ENCODE measurements at regions not wholly inside any gene's neighbourhood (a gene's known extent, or its start where the extent isn't known, plus 50 kb on each side); places are given as distances from the start of the nearest gene placed in this dataset.

- intact Hi-C loops (cut with micrococcal nuclease): no loop called here
- H3K27ac ChIP-seq (ENCODE audit: low read depth, low read length): no peak overlapping the region
- DNase-seq (ENCODE audit: low read depth, low spot score): no peak
- H3K4me1 ChIP-seq (ENCODE audit: control insufficient read depth in 1 of 2, insufficient read depth in 2 of 2, low read length in 2 of 2): no peaks in the 10 kb centered on the region
- no peaks in the 10 kb centered on the region for H3K79me2 ChIP-seq (ENCODE audit: insufficient read depth, low read length)
- no peak overlapping the region for H2AFZ ChIP-seq (ENCODE audit: low read depth, low read length, poor library complexity, severe bottlenecking)
- ChIA-PET RAD21 (ENCODE audit: low non-redundant PET in 1 of 2, low total read pairs in 2 of 2, uncharacterized antibody in 2 of 2, unreplicated experiment in 2 of 2) (no interaction called here), CTCF (no interaction called here), POLR2A (no interaction called here)
- H3K9me2 ChIP-seq (ENCODE audit: insufficient read depth): no peaks in the 10 kb centered on the region
- ATAC-seq: no peak
- H3K36me3 ChIP-seq (ENCODE audit: control insufficient read depth in 1 of 2, insufficient read depth in 2 of 2, low read length in 2 of 2): no peaks in the 10 kb centered on the region
- H3K4me2 ChIP-seq (ENCODE audit: low read length): no peak overlapping the region
- no TSS peak for BruUV-seq (replicated peaks)
- no peak overlapping the region for H3K9ac ChIP-seq (ENCODE audit: low read length)
- no peaks in the 10 kb centered on the region for H4K20me1 ChIP-seq (ENCODE audit: insufficient read depth)
- TF ChIP-seq FOSL1 (IDR thresholded peaks at IDR 0.05; ENCODE audit: low read depth) (no peak), ZBTB33 (IDR thresholded peaks at IDR 0.05; ENCODE audit: extremely low read depth, insufficient replicate concordance, low read length) (no peak), YY1 (IDR thresholded peaks at IDR 0.05; ENCODE audit: extremely low read depth, insufficient replicate concordance, low read depth, low read length) (no peak), EZH2 (IDR thresholded peaks at IDR 0.05) (no peak), ATF3 (IDR thresholded peaks at IDR 0.05) (no peak), SRF (IDR thresholded peaks at IDR 0.05; ENCODE audit: low read depth) (no peak), ZNF274 (IDR thresholded peaks at IDR 0.05; ENCODE audit: low read depth, low read length) (no peak), POLR2AphosphoS5 (IDR thresholded peaks at IDR 0.05; ENCODE audit: low read depth, low read length) (no peak), RAD21 (IDR thresholded peaks at IDR 0.05; ENCODE audit: low read depth) (no peak), EZH2phosphoT487 (IDR thresholded peaks at IDR 0.05; ENCODE audit: borderline replicate concordance) (no peak), CEBPB (IDR thresholded peaks at IDR 0.05; ENCODE audit: low read depth) (no peak), REST (IDR thresholded peaks at IDR 0.05; ENCODE audit: low read depth) (no peak), TCF7L2 (IDR thresholded peaks at IDR 0.05; ENCODE audit: borderline replicate concordance, extremely low read depth, insufficient read depth, insufficient read length) (no peak), ZFX (IDR thresholded peaks at IDR 0.05) (no peak), POLR2A (IDR thresholded peaks at IDR 0.05; ENCODE audit: borderline replicate concordance, extremely low read depth, insufficient read depth, insufficient read length) (no peak), JUND (IDR thresholded peaks at IDR 0.05) (no peak), SP1 (IDR thresholded peaks at IDR 0.05; ENCODE audit: low read depth) (no peak)
- no peak overlapping the region for H3K4me3 ChIP-seq (replicated peaks in 1 of 2; ENCODE audit: low read depth in 1 of 2, low read length in 2 of 2)
- H3K9me3 ChIP-seq (ENCODE audit: control insufficient read depth in 1 of 2, insufficient read depth in 1 of 2, low read depth in 1 of 2, low read length in 2 of 2): no peaks in the 10 kb centered on the region
- 0 out of 2 replicates have a peak, but pooled peaks cover 14% of the 10 kb centered on the region for H3K27me3 ChIP-seq (ENCODE audit: insufficient read depth, low read length)
These were observed 91.7 kb downstream of the NKX2-1 start for GRCh38 chr14:36428350-36428749.

Measured in HCT116 (cell line).